Left lung (tissue), 4 donors: ENCODE measurements at regions not wholly inside any gene's neighbourhood (a gene's known extent, or its start where the extent isn't known, plus 50 kb on each side); places are given as distances from the start of the nearest gene placed in this dataset.

Source experiments
- ATAC-seq: fragments of 200-7000 bp; cut with Tn5 transposase; one replicate; pipeline ENCODE4 v1.9.1; 2020; ENCODE audit warnings: moderate library complexity
- DNase-seq, 4 donors: peaks; one replicate each; pipeline ENCODE4 v3.0.0-alpha.2; 2013 to 2020
- H3K27ac ChIP-seq, 2 donors: fragments of 200-600 bp; sonication (generic) in 1 of 2; one replicate each; pipeline versions ENCODE4 v1.5.0 to v1.8.0; 2020 to 2021
- H3K27me3 ChIP-seq, 2 donors: fragments of 200-600 bp; sonication (generic) in 1 of 2; one replicate each; pipeline versions ENCODE4 v1.5.0 to v1.8.0; 2020 to 2021
- H3K36me3 ChIP-seq, 2 donors: fragments of 200-600 bp; sonication (generic) in 1 of 2; one replicate each; pipeline versions ENCODE4 v1.5.0 to v1.8.0; 2020 to 2021
- H3K4me1 ChIP-seq, 2 donors: fragments of 200-600 bp; one replicate each; pipeline ENCODE4 v1.8.0; 2021
- H3K4me3 ChIP-seq, 2 donors: fragments of 200-600 bp; sonication (generic) in 1 of 2; one replicate each; pipeline versions ENCODE4 v1.5.0 to v1.8.0; 2020 to 2021; ENCODE audit warnings: mild to moderate bottlenecking in 1 of 2
- H3K9me3 ChIP-seq, 2 donors: fragments of 200-600 bp; sonication (generic) in 1 of 2; one replicate each; pipeline versions ENCODE4 v1.5.0 to v1.8.0; 2020 to 2021
- intact Hi-C, 2 donors: fragments of 100-400 bp; cut with DNase I; formaldehyde crosslinking; loops; one replicate each; pipeline versions ENCODE4 v1.11.2 to v1.14.2; 2022
- TF ChIP-seq, protein P1 (sequence below), 2 donors: fragments of 200-600 bp; sonication (generic) in 1 of 2; IDR thresholded peaks; one replicate each; pipeline versions ENCODE4 v1.5.0 to v1.8.0; 2021; ENCODE audit warnings: antibody characterized with exemption in 2 of 2
- donor health status: DM: no; HTN: yes; CAD: no.
- donor health status: DM: no; HTN: no; CAD: no.

DNA sequence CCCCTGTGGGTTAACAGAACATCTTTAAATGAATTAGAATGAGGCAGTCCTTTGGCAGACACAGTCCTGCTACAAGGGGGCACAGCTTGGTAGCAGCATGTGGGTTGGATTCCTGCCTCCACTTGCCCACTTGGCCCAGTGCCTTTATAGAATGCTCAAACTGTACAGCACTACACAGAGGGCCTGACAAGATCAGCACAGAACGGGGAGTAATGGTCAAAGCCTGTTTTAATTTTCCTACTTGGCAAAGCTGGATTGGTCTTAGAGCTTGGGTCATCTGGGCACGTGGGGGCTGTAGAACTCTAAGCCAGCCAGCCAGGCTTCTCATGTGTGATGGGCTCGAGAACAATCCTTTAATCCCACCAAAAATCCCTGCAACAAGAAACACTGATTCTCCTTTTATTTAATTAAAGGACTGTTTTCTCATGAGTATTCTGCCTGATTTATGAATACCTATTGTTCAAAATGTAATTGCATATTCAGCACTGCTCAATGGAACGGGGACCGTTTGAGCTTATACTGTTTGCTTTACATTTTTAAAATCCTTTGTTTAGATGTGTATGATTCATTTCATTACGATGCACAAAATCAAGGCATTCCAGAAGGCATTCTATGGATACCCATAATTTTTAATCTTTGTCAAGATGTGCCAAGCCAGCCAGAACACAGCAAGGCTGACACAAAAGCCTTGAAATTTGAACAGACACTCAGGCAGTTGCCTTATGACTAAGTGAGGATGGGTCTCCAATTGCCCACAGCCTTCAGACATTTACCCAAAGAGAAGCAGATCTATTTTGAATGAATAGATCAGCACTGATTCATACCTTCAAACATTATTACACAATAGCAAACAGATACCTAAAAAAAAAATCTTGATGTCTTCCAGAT lies 249.3 kb upstream of the TGFBR2 start:
- H3K27ac ChIP-seq, result no peak overlapping the region
- no peaks in the 10 kb centered on the region for H3K9me3 ChIP-seq
- DNase-seq, result no peak
- peaks cover 0 to 16% of the 10 kb centered on the region in 2 donors for H3K4me1 ChIP-seq
- H3K27me3 ChIP-seq, result no peaks in the 10 kb centered on the region
- intact Hi-C loops, result no loop called here
- no peak for ATAC-seq
- H3K36me3 ChIP-seq, result no peaks in the 10 kb centered on the region
- no peak overlapping the region for H3K4me3 ChIP-seq
- TF ChIP-seq, protein P1, sequence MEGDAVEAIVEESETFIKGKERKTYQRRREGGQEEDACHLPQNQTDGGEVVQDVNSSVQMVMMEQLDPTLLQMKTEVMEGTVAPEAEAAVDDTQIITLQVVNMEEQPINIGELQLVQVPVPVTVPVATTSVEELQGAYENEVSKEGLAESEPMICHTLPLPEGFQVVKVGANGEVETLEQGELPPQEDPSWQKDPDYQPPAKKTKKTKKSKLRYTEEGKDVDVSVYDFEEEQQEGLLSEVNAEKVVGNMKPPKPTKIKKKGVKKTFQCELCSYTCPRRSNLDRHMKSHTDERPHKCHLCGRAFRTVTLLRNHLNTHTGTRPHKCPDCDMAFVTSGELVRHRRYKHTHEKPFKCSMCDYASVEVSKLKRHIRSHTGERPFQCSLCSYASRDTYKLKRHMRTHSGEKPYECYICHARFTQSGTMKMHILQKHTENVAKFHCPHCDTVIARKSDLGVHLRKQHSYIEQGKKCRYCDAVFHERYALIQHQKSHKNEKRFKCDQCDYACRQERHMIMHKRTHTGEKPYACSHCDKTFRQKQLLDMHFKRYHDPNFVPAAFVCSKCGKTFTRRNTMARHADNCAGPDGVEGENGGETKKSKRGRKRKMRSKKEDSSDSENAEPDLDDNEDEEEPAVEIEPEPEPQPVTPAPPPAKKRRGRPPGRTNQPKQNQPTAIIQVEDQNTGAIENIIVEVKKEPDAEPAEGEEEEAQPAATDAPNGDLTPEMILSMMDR (IDR thresholded peaks at IDR 0.05), result no peak

DNA sequence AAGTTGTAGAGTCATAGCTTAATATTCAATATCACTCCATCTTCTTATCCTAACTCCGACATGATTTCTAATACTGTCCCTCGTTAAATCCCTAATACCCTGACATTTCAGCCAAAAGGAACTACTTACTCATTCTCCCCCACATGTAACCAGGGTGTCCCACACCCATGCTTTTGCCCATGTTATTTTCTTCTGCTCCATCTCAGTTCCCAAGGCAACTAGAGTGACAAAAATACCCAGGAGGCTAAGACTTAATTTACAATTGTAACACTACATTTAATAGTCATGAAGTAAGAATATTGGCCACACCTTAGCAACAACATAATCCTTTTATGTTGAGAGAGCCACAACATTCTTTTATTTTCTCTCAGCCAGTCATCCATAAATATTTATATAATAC lies 248.5 kb upstream of the TGFBR2 start:
- Histone ChIP-seq H3K27ac (no peak overlapping the region), H3K4me3 (no peak overlapping the region), H3K4me1 (peaks cover 0 to 16% of the 10 kb centered on the region in 2 donors), H3K9me3 (no peaks in the 10 kb centered on the region), H3K36me3 (no peaks in the 10 kb centered on the region), H3K27me3 (no peaks in the 10 kb centered on the region)
- no peak for DNase-seq
- TF ChIP-seq, protein P1 (IDR thresholded peaks at IDR 0.05), result no peak
- intact Hi-C loops, result no loop called here
- ATAC-seq, result no peak

- Histone ChIP-seq H3K27ac (no peak overlapping the region), H3K9me3 (no peaks in the 10 kb centered on the region), H3K4me1 (peaks cover 0 to 16% of the 10 kb centered on the region in 2 donors), H3K27me3 (no peaks in the 10 kb centered on the region), H3K36me3 (no peaks in the 10 kb centered on the region), H3K4me3 (no peak overlapping the region)
- intact Hi-C loops, result no loop called here
- TF ChIP-seq, protein P1 (IDR thresholded peaks at IDR 0.05), result no peak
- ATAC-seq (no peak), DNase-seq (no peak)
Observed at GRCh38 chr3:30358871-30359270, 247.5 kb upstream of the TGFBR2 start.

- TF ChIP-seq, protein P1 (IDR thresholded peaks at IDR 0.05), result no peak
- Histone ChIP-seq H3K27me3 (no peaks in the 10 kb centered on the region), H3K4me1 (peaks cover 4 to 13% of the 10 kb centered on the region in 2 donors), H3K9me3 (no peaks in the 10 kb centered on the region), H3K27ac (peak overlapping the region in 1 of 2 donors; percentile 14), H3K4me3 (no peak overlapping the region), H3K36me3 (no peaks in the 10 kb centered on the region)
- intact Hi-C loops, result no loop called here
- ATAC-seq, result peak; percentile 48
- no peak for DNase-seq
Observed at GRCh38 chr3:30368978-30369377, 237.4 kb upstream of the TGFBR2 start.

- Histone ChIP-seq H3K27ac (peak overlapping the region; percentile 9 to 31), H3K27me3 (no peaks in the 10 kb centered on the region), H3K36me3 (no peaks in the 10 kb centered on the region), H3K4me3 (no peak overlapping the region), H3K9me3 (no peaks in the 10 kb centered on the region), H3K4me1 (peaks cover 4 to 13% of the 10 kb centered on the region in 2 donors)
- intact Hi-C loops, result no loop called here
- TF ChIP-seq, protein P1 (IDR thresholded peaks at IDR 0.05), result no peak
- peak; percentile 84 for ATAC-seq
- peak in 2 of 4 donors; percentile 65 to 70 for DNase-seq
Observed at GRCh38 chr3:30370681-30371271, 235.6 kb upstream of the TGFBR2 start.
